GM12878 (cell line): ENCODE measurements at regions not wholly inside any gene's neighbourhood (a gene's known extent, or its start where the extent isn't known, plus 50 kb on each side); places are given as distances from the start of the nearest gene placed in this dataset.

Experiments used
- ATAC-seq: fragments of 200-7000 bp; cut with Tn5 transposase; 3 replicates; pipeline ENCODE4 v1.9.1; 2020; ENCODE audit warnings: mild to moderate bottlenecking, moderate library complexity
- BruUV-seq: library from RNA; stranded (reverse); fragments of 400-500 nt; replicated peaks from 2 replicates; lab custom pipeline; 2021; lab: Mats Ljungman, UMichigan
- CTCF ChIA-PET: fragments of 300-600 bp; sonication (Branson Sonifier 250); formaldehyde crosslinking; extraction: SDS; loops from one replicate; lab custom pipeline; 2021; ENCODE audit warnings: inconsistent platforms; lab: Yijun Ruan, JAX
- POLR2A ChIA-PET: fragments of 350-600 bp; formaldehyde crosslinking; extraction: SDS; loops from one replicate; lab custom pipeline; 2021; ENCODE audit warnings: inconsistent platforms; lab: Charles Lee
- RAD21 ChIA-PET: fragments of 300-600 bp; sonication (Branson Sonifier 250); formaldehyde crosslinking; loops from one replicate; lab custom pipeline; 2023; ENCODE audit warnings: antibody characterized with exemption; ENCODE audit not compliant: unreplicated experiment; lab: Charles Lee
- SMC1A ChIA-PET: fragments of 300-600 bp; sonication (Branson Sonifier 250); formaldehyde crosslinking; loops from one replicate; lab custom pipeline; 2023; ENCODE audit not compliant: unreplicated experiment, uncharacterized antibody; lab: Charles Lee
- DNase-seq: peaks from one replicate; pipeline ENCODE4 v3.0.0-alpha.2; 2011; ENCODE audit warnings: low read depth, low spot score
- FAIRE-seq: peaks from 3 replicates; lab custom pipeline; 2011; peaks lifted over from hg19 to GRCh38; lab: Jason Lieb, UNC
- H2AFZ ChIP-seq: 2 replicates; pipeline ENCODE4 v1.6.0; 2011; ENCODE audit warnings: low read depth, low read length, control low read depth; ENCODE audit not compliant: control insufficient read depth
- H3K27ac ChIP-seq: 2 replicates; pipeline ENCODE4 v1.5.1; 2011; ENCODE audit warnings: control low read depth; ENCODE audit not compliant: control insufficient read depth, insufficient read depth
- H3K27me3 ChIP-seq, 2 experiments: replicated peaks in 1 of 2; 2 replicates each; pipeline versions ENCODE4 v1.6.0 to v1.6.1; 2011; ENCODE audit warnings: low read length in 1 of 2; ENCODE audit not compliant: control insufficient read depth in 2 of 2, insufficient read depth in 2 of 2
- H3K36me3 ChIP-seq, 2 experiments: 2 replicates each; pipeline ENCODE4 v1.5.1; 2011; ENCODE audit warnings: low read length in 1 of 2; ENCODE audit not compliant: control insufficient read depth in 2 of 2, insufficient read depth in 2 of 2
- H3K4me1 ChIP-seq: 2 replicates; pipeline ENCODE4 v1.6.1; 2011; ENCODE audit warnings: mild to moderate bottlenecking, low read length, moderate library complexity, mixed read lengths; ENCODE audit not compliant: control insufficient read depth, insufficient read depth
- H3K4me2 ChIP-seq: 2 replicates; pipeline ENCODE4 v1.6.0; 2011; ENCODE audit warnings: control low read depth; ENCODE audit not compliant: control insufficient read depth, insufficient read depth
- H3K4me3 ChIP-seq: fragments of 200-600 bp; sonication (generic); 2 replicates; pipeline ENCODE4 v1.5.1; 2016
- H3K79me2 ChIP-seq: 2 replicates; pipeline ENCODE4 v1.6.0; 2011; ENCODE audit warnings: low read length; ENCODE audit not compliant: control insufficient read depth, insufficient read depth
- H3K9ac ChIP-seq: 2 replicates; pipeline ENCODE4 v1.8.0; 2011; ENCODE audit warnings: low read length, control low read depth, mixed read lengths; ENCODE audit not compliant: control insufficient read depth, insufficient read depth
- H3K9me3 ChIP-seq: replicated peaks from 3 replicates; pipeline ENCODE4 v1.5.1; 2011; ENCODE audit warnings: mild to moderate bottlenecking, low read length; ENCODE audit not compliant: control insufficient read depth, insufficient read depth
- H4K20me1 ChIP-seq: 2 replicates; pipeline ENCODE4 v1.6.0; 2011; ENCODE audit not compliant: control insufficient read depth, insufficient read depth
- RUNX3 ChIP-seq: IDR thresholded peaks from 2 replicates; pipeline ENCODE4 v1.6.1; 2012; ENCODE audit warnings: low read length, inconsistent platforms
- WGBS: methylation state at CpG from one replicate; pipeline ENCODE4 v1.1.6; 2016; ENCODE audit warnings: low lambda C conversion rate; ENCODE audit not compliant: insufficient replicate concordance, insufficient coverage; ENCODE audit errors: missing lambda C conversion rate; 5-methylcytosine and 5-hydroxymethylcytosine counted together
- in situ Hi-C: fragments of 300-500 bp; cut with MboI; formaldehyde crosslinking; loops from 9 replicates; pipeline ENCODE4 v1.14.3; 2018; ENCODE audit warnings: mixed read lengths
- intact Hi-C: fragments of 100-400 bp; cut with micrococcal nuclease; formaldehyde crosslinking; loops from one replicate; pipeline ENCODE4 v1.14.2; 2022; ENCODE audit not compliant: unreplicated experiment
- TF ChIP-seq, protein P1 (sequence below): IDR thresholded peaks from 2 replicates; pipeline ENCODE4 v1.6.1; 2011; ENCODE audit warnings: borderline replicate concordance, low read depth, mild to moderate bottlenecking, moderate library complexity, low read length; ENCODE audit not compliant: insufficient read depth, poor library complexity, severe bottlenecking
- TF ChIP-seq, protein P2 (sequence below): IDR thresholded peaks from 2 replicates; pipeline ENCODE4 v1.6.1; 2012; ENCODE audit warnings: low read depth, low read length, improper control_type of control experiment

DNA sequence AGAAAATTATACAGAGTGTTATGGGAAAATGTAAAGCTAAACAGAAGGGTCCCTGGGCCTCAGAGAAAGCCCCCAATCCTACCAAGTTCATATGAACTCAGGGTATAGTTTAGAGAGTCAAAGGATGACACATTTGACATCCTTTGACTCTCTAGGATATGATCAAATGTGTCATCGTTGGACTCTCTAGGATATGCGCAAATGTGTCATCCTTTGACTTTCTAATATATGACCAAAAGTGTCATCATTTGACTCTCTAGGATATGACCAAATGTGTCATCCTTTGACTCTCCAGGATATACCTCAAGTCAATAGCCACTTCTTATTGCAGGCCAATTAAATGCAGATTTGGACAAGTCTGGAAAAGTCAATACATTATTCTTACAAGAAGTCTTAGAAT lies 204.8 kb upstream of the IGF1 start:
- ChIA-PET RAD21 (no interaction called here), CTCF (no interaction called here), POLR2A (no interaction called here), SMC1A (no interaction called here)
- BruUV-seq = no TSS peak
- Histone ChIP-seq H3K27ac (no peak overlapping the region), H3K27me3 (no peaks in the 10 kb centered on the region), H4K20me1 (no peaks in the 10 kb centered on the region), H3K9ac (no peak overlapping the region), H3K9me3 (no peaks in the 10 kb centered on the region), H3K4me1 (no peaks in the 10 kb centered on the region), H3K36me3 (no peaks in the 10 kb centered on the region), H2AFZ (no peak overlapping the region), H3K79me2 (no peaks in the 10 kb centered on the region), H3K4me2 (no peak overlapping the region), H3K4me3 (no peak overlapping the region)
- WGBS = 67% methylated on average over 2 of the region's 2 CpGs
- DNase-seq (no peak), FAIRE-seq (no peak), ATAC-seq (no peak)
- intact Hi-C loops = no loop called here
- in situ Hi-C loops = no loop called here
- no peak for TF ChIP-seq RUNX3
- TF ChIP-seq, protein P1, sequence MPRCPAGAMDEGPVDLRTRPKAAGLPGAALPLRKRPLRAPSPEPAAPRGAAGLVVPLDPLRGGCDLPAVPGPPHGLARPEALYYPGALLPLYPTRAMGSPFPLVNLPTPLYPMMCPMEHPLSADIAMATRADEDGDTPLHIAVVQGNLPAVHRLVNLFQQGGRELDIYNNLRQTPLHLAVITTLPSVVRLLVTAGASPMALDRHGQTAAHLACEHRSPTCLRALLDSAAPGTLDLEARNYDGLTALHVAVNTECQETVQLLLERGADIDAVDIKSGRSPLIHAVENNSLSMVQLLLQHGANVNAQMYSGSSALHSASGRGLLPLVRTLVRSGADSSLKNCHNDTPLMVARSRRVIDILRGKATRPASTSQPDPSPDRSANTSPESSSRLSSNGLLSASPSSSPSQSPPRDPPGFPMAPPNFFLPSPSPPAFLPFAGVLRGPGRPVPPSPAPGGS = peak; percentile 63

GRCh38 chr12:102682366-102683289 lies 202.3 kb upstream of the IGF1 start:
- Histone ChIP-seq H3K36me3 (no peaks in the 10 kb centered on the region), H3K9ac (no peak overlapping the region), H3K4me1 (no peaks in the 10 kb centered on the region), H2AFZ (no peak overlapping the region), H3K27me3 (no peaks in the 10 kb centered on the region), H3K4me2 (no peak overlapping the region), H3K27ac (no peak overlapping the region), H3K79me2 (no peaks in the 10 kb centered on the region), H3K9me3 (no peaks in the 10 kb centered on the region; the same call in 2 of the 3 replicates), H3K4me3 (no peak overlapping the region), H4K20me1 (no peaks in the 10 kb centered on the region)
- ChIA-PET SMC1A (no interaction called here), RAD21 (no interaction called here), POLR2A (no interaction called here), CTCF (interaction anchor here (0.8 to 1.1 kb wide), 2 partner anchors 10 to 513 kb away, joined by 3 to 4 read pairs; no protein-coding TSS in a partner anchor)
- BruUV-seq = no TSS peak
- 7% methylated on average over 2 of the region's 2 CpGs for WGBS
- in situ Hi-C loops = no loop called here
- ATAC-seq (no peak), DNase-seq (no peak), FAIRE-seq (no peak)
- TF ChIP-seq, protein P1 = peak; percentile 68
- TF ChIP-seq, protein P2, sequence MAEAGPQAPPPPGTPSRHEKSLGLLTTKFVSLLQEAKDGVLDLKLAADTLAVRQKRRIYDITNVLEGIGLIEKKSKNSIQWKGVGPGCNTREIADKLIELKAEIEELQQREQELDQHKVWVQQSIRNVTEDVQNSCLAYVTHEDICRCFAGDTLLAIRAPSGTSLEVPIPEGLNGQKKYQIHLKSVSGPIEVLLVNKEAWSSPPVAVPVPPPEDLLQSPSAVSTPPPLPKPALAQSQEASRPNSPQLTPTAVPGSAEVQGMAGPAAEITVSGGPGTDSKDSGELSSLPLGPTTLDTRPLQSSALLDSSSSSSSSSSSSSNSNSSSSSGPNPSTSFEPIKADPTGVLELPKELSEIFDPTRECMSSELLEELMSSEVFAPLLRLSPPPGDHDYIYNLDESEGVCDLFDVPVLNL = no peak
- intact Hi-C loops = no loop called here
